DND-41 (cell line): ENCODE measurements at regions not wholly inside any gene's neighbourhood (a gene's known extent, or its start where the extent isn't known, plus 50 kb on each side); places are given as distances from the start of the nearest gene placed in this dataset.

Experiments
- CTCF ChIP-seq: IDR thresholded peaks from 2 replicates; pipeline ENCODE4 v1.5.1; 2012; ENCODE audit warnings: borderline replicate concordance, low read length, moderate library complexity, mild to moderate bottlenecking; ENCODE audit not compliant: poor library complexity, severe bottlenecking; ENCODE audit errors: extremely low read depth
- EZH2 ChIP-seq: IDR thresholded peaks from 3 replicates; pipeline ENCODE4 v1.6.1; 2012; ENCODE audit warnings: borderline replicate concordance, low read depth, mild to moderate bottlenecking, moderate library complexity, low read length, inconsistent platforms; ENCODE audit not compliant: severe bottlenecking

- TF ChIP-seq CTCF (no peak), EZH2 (no peak)
Measured at GRCh38 chr2:160752475-160753330, 259.1 kb upstream of the RBMS1 start.
